H9 (cell line): ENCODE measurements at regions not wholly inside any gene's neighbourhood (a gene's known extent, or its start where the extent isn't known, plus 50 kb on each side); places are given as distances from the start of the nearest gene placed in this dataset.

Experiments used
- DNase-seq: peaks from one replicate; pipeline ENCODE4 v3.0.0-alpha.2; 2017
- H2AFZ ChIP-seq: one replicate; pipeline ENCODE4 v1.6.1; 2013; ENCODE audit warnings: mild to moderate bottlenecking, low read length, control low read depth, moderate library complexity
- H2AK5ac ChIP-seq: 2 replicates; pipeline ENCODE4 v1.6.1; 2013; ENCODE audit warnings: low read length, control low read depth, mixed read lengths; ENCODE audit not compliant: insufficient read length
- H2BK120ac ChIP-seq: one replicate; pipeline ENCODE4 v1.6.1; 2013; ENCODE audit warnings: low read depth, mild to moderate bottlenecking, low read length, control low read depth, inconsistent platforms; ENCODE audit not compliant: poor library complexity, severe bottlenecking
- H2BK12ac ChIP-seq: 2 replicates; pipeline ENCODE4 v1.6.1; 2013; ENCODE audit warnings: low read length, control low read depth, mixed read lengths, low read depth; ENCODE audit not compliant: insufficient read length
- H2BK15ac ChIP-seq: 2 replicates; pipeline ENCODE4 v1.6.1; 2013; ENCODE audit warnings: low read depth, low read length, control low read depth
- H2BK20ac ChIP-seq: one replicate; pipeline ENCODE4 v1.6.1; 2013; ENCODE audit warnings: low read depth, mild to moderate bottlenecking, low read length, control low read depth, inconsistent platforms; ENCODE audit not compliant: poor library complexity, severe bottlenecking
- H2BK5ac ChIP-seq: 2 replicates; pipeline ENCODE4 v1.6.1; 2013; ENCODE audit warnings: low read length, control low read depth, mixed read lengths; ENCODE audit not compliant: insufficient read length
- H3K14ac ChIP-seq: 2 replicates; pipeline ENCODE4 v1.6.1; 2013; ENCODE audit warnings: low read length, control low read depth; ENCODE audit not compliant: insufficient read depth
- H3K18ac ChIP-seq: 2 replicates; pipeline ENCODE4 v1.6.1; 2013; ENCODE audit warnings: low read depth, mild to moderate bottlenecking, mixed read lengths, low read length, control low read depth; ENCODE audit not compliant: insufficient read length
- H3K23ac ChIP-seq: 2 replicates; pipeline ENCODE4 v1.6.1; 2013; ENCODE audit warnings: low read length, control low read depth, mixed read lengths, low read depth; ENCODE audit not compliant: insufficient read length
- H3K23me2 ChIP-seq: 2 replicates; pipeline ENCODE4 v1.6.1; 2013; ENCODE audit warnings: low read depth, mild to moderate bottlenecking, mixed read lengths, low read length, control low read depth; ENCODE audit not compliant: insufficient read length, poor library complexity, severe bottlenecking
- H3K27ac ChIP-seq: 2 replicates; pipeline ENCODE4 v1.5.1; 2013; ENCODE audit warnings: low read length, control low read depth, mixed read lengths, low read depth; ENCODE audit not compliant: insufficient read length
- H3K27me3 ChIP-seq: 2 replicates; pipeline ENCODE4 v1.6.1; 2013; ENCODE audit warnings: low read length, control low read depth, inconsistent platforms; ENCODE audit not compliant: insufficient read depth
- H3K4ac ChIP-seq: 2 replicates; pipeline ENCODE4 v1.6.1; 2013; ENCODE audit warnings: low read depth, mild to moderate bottlenecking, control low read depth, inconsistent platforms, low read length, moderate library complexity
- H3K4me1 ChIP-seq: 2 replicates; pipeline ENCODE4 v1.6.1; 2013; ENCODE audit warnings: low read length, control low read depth, inconsistent platforms; ENCODE audit not compliant: insufficient read depth
- H3K4me2 ChIP-seq: 2 replicates; pipeline ENCODE4 v1.6.1; 2013; ENCODE audit warnings: low read length, control low read depth, mixed read lengths; ENCODE audit not compliant: insufficient read length, insufficient read depth
- H3K56ac ChIP-seq: 2 replicates; pipeline ENCODE4 v1.6.1; 2013; ENCODE audit warnings: low read depth, mild to moderate bottlenecking, mixed read lengths, low read length, control low read depth; ENCODE audit not compliant: insufficient read length
- H3K79me1 ChIP-seq: 2 replicates; pipeline ENCODE4 v1.6.1; 2013; ENCODE audit warnings: low read depth, mild to moderate bottlenecking, moderate library complexity, low read length, control low read depth, inconsistent platforms; ENCODE audit not compliant: insufficient read depth, poor library complexity, severe bottlenecking
- H3K79me2 ChIP-seq: 2 replicates; pipeline ENCODE4 v1.6.1; 2013; ENCODE audit warnings: low read length, control low read depth, inconsistent platforms; ENCODE audit not compliant: insufficient read depth
- H3K9ac ChIP-seq: 2 replicates; pipeline ENCODE4 v1.6.1; 2013; ENCODE audit warnings: low read length, control low read depth, mixed read lengths; ENCODE audit not compliant: insufficient read length; ENCODE audit errors: extremely low read depth
- H3K9me3 ChIP-seq: one replicate; pipeline ENCODE4 v1.6.1; 2013; ENCODE audit warnings: low read depth, low read length, inconsistent platforms; ENCODE audit not compliant: control insufficient read depth
- H3T11ph ChIP-seq: one replicate; pipeline ENCODE4 v1.6.1; 2013; ENCODE audit warnings: mild to moderate bottlenecking, low read length, control low read depth, inconsistent platforms
- H4K20me1 ChIP-seq: one replicate; pipeline ENCODE4 v1.6.1; 2013; ENCODE audit not compliant: control insufficient read depth, insufficient read length, insufficient read depth
- H4K5ac ChIP-seq: 2 replicates; pipeline ENCODE4 v1.6.1; 2013; ENCODE audit warnings: low read depth, mild to moderate bottlenecking, mixed read lengths, low read length, control low read depth; ENCODE audit not compliant: insufficient read length
- H4K8ac ChIP-seq: replicated peaks from 2 replicates; pipeline ENCODE4 v1.6.1; 2013; ENCODE audit warnings: low read length, control low read depth, mixed read lengths, low read depth; ENCODE audit not compliant: insufficient read length
- H4K91ac ChIP-seq: 2 replicates; pipeline ENCODE4 v1.6.1; 2013; ENCODE audit warnings: low read depth, mild to moderate bottlenecking, moderate library complexity, mixed read lengths, low read length, control low read depth; ENCODE audit not compliant: insufficient read length
- H3K27ac Mint-ChIP-seq, 3 experiments: 2 replicates in 2 of 3; 3 replicates in 1 of 3; pipeline ENCODE4 v1.8.0; 2020 to 2021; ENCODE audit warnings: mixed read lengths in 3 of 3, mild to moderate bottlenecking in 1 of 3, moderate library complexity in 1 of 3
- H3K27me3 Mint-ChIP-seq: 2 replicates; pipeline ENCODE4 v1.8.0; 2021; ENCODE audit warnings: low read depth, mild to moderate bottlenecking, moderate library complexity, mixed read lengths
- H3K36me3 Mint-ChIP-seq, 3 experiments: 2 replicates in 2 of 3; 3 replicates in 1 of 3; pipeline ENCODE4 v1.8.0; 2020 to 2021; ENCODE audit warnings: low read depth in 3 of 3, mixed read lengths in 3 of 3; ENCODE audit not compliant: insufficient read depth in 1 of 3
- H3K4me1 Mint-ChIP-seq, 2 experiments: 2 replicates each; pipeline ENCODE4 v1.8.0; 2020; ENCODE audit warnings: mixed read lengths in 2 of 2
- H3K4me3 Mint-ChIP-seq, 2 experiments: 2 replicates in 1 of 2; 3 replicates in 1 of 2; pipeline ENCODE4 v1.8.0; 2020 to 2021; ENCODE audit warnings: mild to moderate bottlenecking in 2 of 2, mixed read lengths in 2 of 2, moderate library complexity in 1 of 2
- H3K9me3 Mint-ChIP-seq, 2 experiments: 2 replicates in 1 of 2; 3 replicates in 1 of 2; pipeline ENCODE4 v1.8.0; 2020; ENCODE audit warnings: mild to moderate bottlenecking in 2 of 2, mixed read lengths in 2 of 2, moderate library complexity in 1 of 2
- CTCF ChIP-seq: fragments of 200-600 bp; sonication (generic); conservative IDR thresholded peaks from 3 replicates; pipeline ENCODE4 v1.8.0; 2021; ENCODE audit warnings: antibody characterized with exemption, mild to moderate bottlenecking
- WGBS: extraction: QIAGEN DNeasy Blood & Tissue Kit; methylation state at CpG from one replicate; pipeline ENCODE4 v1.1.7; 2013; ENCODE audit warnings: missing lambda C conversion rate, low lambda C conversion rate, mixed read lengths; ENCODE audit not compliant: insufficient read length; ENCODE audit errors: extremely low coverage; 5-methylcytosine and 5-hydroxymethylcytosine counted together

- Histone ChIP-seq H3K79me1 (no peaks in the 10 kb centered on the region), H2AK5ac (no peak overlapping the region), H3K23me2 (no peaks in the 10 kb centered on the region), H3K27me3 (no peaks in the 10 kb centered on the region), H2AFZ (no peak overlapping the region), H3T11ph (no peak overlapping the region), H3K4me2 (no peak overlapping the region), H3K4ac (no peak overlapping the region), H3K27ac (no peak overlapping the region), H4K5ac (no peak overlapping the region), H3K14ac (no peak overlapping the region), H2BK15ac (no peak overlapping the region), H2BK120ac (no peak overlapping the region), H2BK5ac (no peak overlapping the region), H3K4me1 (no peaks in the 10 kb centered on the region), H3K9me3 (no peaks in the 10 kb centered on the region), H2BK12ac (no peak overlapping the region), H3K9ac (no peak overlapping the region), H3K56ac (no peak overlapping the region), H3K23ac (no peak overlapping the region), H3K79me2 (no peaks in the 10 kb centered on the region), H4K20me1 (no peaks in the 10 kb centered on the region), H4K91ac (no peak overlapping the region), H3K18ac (no peak overlapping the region), H2BK20ac (no peak overlapping the region), H4K8ac (no peak overlapping the region)
- Mint-ChIP-seq H3K9me3 (peaks cover 6 to 8% of the 10 kb centered on the region in 2 experiments; a peak in 3 of 5 replicates), H3K4me3 (no peak overlapping the region), H3K27ac (no peak overlapping the region), H3K27me3 (no peaks in the 10 kb centered on the region), H3K4me1 (peaks cover 27 to 40% of the 10 kb centered on the region in 2 experiments), H3K36me3 (peaks cover 0 to 9% (median 7%) of the 10 kb centered on the region in 3 experiments; a peak in 4 of 7 replicates)
- DNase-seq, result no peak
- no peak for TF ChIP-seq CTCF
- no CpG with 5 or more reads among the region's 9 CpGs for WGBS
Observed at GRCh38 chr10:44207160-44207559, 177.7 kb downstream of the CXCL12 start.
